ENCODE measurements at regions not wholly inside any gene's neighbourhood (a gene's known extent, or its start where the extent isn't known, plus 50 kb on each side); places are given as distances from the start of the nearest gene placed in this dataset.
A peak's percentile ranks its signal among the peaks of the same experiment; 100 is the strongest.
"Not testable (repeated sequence)": the region's sequence is repeated elsewhere in the genome, so short reads cannot be mapped to it uniquely, and the experiment has no call there.

DNA sequence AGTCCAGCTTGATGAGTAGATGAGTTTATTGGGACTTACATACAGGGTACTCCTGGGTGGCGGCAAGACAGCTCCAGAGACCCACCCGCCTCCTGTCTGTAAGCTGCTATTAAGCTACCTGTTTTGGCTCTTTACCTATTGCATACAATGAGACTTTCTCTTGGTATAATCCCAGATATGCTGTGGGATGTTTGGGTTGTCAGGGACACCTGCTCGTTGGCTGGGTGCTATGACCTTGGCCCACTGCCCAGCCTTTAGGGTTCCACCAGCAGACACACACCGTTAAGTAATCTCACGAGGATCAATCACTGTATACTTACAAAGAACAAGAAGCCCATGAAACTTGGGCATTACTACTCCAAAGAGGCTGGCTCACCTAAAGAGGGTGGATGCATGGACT, 116.4 kb downstream of the NPIPB5 start:
- no peak for DNase-seq

DNA sequence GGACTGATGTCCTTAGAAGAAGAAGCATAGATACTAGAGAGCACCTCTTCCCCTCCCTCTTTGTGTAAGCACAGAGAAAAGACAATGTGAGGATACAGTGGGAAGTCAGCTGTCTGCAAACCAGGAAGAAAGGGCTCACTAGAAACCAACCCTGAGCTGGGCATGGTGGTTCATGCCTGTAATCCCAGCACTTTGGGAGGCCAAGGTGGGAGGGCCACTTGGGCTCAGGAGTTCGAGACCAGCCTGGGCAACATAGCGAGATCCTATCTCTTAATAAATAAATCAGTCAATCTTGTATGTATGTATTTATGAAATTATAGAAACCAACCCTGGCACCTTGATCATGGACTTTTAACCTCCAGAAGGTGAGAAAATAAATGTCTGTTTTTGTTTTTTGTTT, 118.3 kb downstream of the NPIPB5 start:
- peak; percentile 26 for DNase-seq

DNA sequence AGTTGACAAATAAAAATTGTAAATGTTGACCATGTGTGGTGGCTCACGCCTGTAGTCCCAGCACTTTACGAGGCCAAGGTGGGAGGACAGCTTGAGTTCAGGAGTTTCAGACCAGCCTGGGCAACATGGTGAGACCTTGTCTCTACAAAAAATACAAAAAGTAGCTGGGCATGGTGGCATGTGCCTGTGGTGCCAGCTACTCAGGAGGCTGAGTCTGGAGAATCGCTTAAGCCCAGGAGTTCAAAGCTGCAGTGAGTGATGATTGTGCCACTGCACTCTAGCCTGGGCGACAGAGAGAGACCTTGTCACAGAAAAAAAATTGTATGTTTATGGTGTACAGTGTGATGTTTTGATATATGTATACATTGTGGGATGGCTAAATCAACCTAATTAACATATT, 119.6 kb downstream of the NPIPB5 start:
- peak; percentile 45 for DNase-seq

DNA sequence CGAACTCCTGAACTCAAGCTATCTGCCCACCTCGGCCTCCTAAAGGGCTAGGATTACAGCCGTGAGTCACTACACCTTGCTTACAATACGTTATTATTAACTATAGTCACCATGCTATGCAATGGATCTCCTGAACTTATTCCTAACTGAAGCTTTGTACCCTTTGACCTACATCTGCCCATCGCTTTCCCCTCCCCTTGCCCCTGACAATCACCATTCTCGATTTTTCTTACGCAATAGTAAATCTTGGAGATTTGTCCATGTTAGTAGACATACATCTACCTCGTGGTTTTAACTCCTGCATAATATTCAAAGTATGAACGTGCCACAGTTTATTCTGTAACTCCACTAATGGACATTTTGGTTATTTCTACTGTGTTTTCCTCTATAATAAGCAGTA, 120.6 kb downstream of the NPIPB5 start:
- peak; percentile 25 for DNase-seq

DNA sequence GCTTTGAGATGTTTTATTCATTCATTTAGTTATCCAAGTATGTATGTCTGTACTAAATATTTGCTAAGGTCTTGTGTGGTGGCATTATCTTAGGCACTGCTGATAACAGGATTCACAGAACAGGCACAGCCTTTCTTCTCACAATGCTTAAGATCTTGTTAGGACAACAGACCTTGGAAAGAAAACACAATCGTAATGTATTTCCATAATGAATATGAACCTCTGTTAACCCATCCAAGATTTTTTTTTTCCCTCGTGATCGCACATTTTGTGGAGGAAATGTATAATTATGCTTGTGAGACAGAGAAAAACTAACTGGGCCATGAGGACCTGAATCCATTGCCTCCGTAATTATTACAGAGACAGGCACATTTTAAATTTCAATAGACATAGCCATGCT, 121.9 kb downstream of the NPIPB5 start:
- no peak for DNase-seq

DNA sequence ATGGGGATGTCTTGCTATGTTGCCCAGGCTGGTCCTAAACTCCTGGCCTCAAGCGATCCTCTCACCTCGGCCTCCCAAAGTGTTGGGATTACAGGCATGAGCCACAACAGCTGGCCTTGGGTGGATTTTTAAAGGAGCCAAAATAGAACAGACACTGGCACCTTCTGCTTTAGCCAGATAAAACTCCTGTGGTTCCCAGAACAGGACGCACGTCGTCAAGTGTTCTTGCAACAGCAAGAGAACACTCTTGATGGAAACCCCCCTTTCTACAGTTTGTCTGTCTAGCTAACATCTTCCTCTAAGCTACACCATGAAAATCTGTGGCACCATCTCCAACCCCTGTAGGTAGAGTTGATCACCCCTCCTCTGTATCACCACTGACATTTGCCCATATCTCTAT, 122.6 kb downstream of the NPIPB5 start:
- peak; percentile 44 for DNase-seq

DNA sequence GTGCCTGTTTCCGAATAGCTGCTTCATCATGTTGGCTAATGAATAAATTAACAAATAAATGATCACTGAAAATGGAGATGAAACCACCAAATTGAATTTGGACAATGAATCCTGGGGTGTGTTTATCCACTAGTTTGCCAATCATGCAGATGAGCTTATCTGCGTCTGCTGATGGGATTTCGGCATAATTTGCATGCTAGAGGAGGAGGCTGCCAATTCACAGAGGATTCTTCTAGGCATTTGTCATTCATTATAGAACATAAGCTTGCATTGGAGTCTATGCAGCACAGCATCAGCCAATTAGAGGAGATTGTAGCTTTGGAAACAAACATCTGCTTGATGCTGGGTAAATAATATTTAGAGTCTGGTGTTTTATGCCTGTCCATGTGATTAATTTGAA, 123.1 kb downstream of the NPIPB5 start:
- DNase-seq, result no peak

DNA sequence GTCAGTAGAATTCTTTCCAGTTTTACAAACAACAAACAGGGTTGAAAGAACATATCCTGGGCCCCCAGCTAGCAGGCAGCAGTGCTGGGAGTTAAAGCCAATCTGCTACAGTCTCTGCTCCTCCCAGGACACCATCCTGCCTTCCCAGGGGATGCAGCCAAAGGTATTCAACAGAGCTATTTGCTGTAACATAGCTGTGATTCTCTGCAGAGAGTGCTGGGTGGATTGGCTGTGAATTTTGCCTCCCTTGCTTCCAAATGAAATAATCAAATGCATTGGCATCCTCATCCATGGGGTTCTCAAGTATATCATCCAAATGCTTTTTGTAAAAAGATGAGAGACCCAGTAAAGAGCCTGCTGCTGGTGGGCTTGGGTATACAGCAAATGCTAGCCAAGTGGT, 124.3 kb downstream of the NPIPB5 start:
- peak; percentile 55 for DNase-seq

DNA sequence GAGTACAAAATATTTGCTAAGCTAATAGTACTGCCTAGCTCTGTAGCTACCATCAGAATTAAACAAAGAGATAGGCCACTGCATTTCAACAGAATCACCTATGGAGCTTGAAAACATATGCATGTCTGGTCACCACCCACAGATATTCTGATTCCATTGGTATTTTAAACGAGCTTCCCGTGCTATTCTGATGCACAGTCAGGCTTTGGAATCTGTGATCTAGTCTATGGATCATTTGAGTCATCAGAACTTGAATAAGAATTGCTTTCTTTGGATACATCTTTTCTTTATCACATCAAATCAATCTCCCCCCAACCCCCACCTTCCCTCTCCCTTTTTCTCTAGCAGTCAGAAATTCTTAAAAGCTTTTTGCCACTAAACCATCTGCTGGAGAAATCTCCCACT, 124.7 kb downstream of the NPIPB5 start:
- DNase-seq, result peak; percentile 29

DNA sequence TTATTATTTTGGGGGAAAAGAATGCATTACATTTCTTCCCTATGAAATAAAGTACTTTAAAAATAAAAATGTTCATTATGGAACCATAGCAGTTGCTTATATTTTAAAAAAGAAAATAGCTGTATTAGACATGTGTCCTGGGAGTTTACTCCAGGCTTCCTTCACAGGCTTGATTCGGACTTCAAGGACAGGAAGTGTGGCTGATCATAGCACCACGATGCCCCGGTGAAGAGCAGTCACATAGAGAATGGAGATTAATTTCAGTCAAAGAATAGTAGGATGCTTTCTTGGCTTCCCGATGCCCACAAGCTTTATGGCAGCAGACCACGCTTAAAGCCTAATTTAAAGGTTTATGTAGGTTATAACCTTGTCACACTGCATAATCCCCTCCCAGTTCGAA, 125.1 kb downstream of the NPIPB5 start:
- no peak for DNase-seq

DNA sequence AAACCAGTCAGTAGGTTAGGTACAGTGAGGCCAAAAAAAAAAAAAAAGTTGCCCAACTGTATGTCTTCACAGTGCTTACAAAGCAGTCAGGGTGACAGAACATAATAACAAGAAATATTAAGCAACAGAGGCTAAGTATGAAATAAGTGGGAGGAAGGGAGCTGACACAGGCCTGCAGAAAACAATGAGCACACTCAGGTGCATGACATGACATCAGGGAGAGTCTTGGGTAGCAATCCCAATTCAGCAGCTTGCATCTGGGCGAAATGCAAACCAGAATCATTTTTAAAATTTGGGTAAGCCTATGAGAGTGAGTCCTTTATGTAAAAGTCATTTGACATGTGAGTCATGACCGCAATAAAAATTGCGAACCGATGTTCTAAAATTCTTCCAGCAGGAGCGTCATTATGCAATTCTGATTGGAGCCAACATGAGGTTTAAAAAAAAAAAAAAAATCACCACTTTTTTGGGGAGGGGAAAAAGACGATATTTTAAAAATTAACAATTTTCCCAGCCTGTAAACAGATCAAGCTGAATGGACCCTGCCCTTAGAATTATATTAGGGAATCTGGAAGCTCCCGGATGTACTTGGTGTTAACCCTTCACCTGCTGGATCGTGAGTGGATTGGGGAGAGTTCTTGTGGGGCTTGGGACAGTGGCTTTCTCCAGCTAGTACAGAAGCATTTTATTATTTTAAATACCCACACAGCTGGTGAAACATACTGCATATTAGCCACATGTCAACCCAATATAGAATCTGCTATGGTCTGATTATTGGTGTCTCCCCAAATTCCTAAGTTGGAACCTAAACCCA, 127.9 kb downstream of the NPIPB5 start:
- DNase-seq, result peak; percentile 32

DNA sequence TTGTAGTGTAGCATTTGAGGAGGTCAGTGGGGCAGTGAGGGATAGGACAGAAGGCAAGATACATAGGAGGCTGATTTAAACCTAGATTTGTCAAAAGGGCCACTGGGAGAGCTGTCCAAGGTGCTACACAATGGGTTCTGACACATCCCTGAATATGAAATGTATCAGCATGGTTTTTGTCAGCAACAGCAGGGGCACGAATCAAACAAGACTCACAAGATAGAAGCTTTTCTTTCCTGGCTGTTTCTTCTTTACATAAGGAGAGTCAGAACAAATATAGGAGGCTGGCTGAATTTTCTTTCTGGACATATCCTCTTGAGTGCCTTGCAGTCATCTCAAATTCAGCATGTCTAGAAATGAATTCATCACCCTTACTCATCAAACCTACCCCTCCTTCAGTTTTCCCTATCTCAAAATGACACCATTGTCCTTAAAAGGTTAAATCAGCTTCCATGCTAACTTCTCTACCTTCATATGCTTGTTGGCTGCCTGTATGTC, 130.5 kb downstream of the NPIPB5 start:
- DNase-seq, result peak; percentile 70

DNA sequence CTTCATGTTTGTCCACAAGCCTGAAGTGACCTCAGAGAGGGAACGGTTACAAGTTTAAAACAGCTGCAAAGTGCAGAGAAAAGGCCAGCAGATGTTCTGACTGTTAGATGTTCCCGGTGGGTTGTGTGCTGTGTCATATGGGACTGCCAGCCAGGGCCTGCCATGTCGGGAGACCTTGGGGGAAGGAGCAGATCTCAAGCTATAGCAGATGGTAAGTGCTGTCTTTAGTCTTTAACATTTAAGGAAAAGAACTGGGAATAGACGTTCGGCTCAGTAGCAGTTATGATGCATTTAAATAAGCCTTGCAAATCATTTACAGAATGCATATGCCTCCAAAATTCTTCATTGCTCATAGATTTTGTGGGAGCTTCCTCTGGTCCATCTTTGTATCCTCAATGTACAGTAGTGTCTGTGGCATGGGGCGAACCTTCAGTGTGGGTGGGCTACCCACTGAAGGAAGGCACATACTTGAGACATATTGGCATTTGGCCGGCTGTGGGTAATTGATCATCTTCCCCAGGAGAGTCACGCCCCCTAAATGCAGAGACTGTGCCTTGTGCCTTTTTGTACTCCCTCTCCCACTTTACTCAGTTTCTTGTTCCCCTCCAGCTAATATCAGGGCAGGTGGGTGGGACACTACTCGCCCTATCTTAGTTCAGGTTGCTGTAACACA, 131.9 kb downstream of the NPIPB5 start:
- no peak for DNase-seq

DNA sequence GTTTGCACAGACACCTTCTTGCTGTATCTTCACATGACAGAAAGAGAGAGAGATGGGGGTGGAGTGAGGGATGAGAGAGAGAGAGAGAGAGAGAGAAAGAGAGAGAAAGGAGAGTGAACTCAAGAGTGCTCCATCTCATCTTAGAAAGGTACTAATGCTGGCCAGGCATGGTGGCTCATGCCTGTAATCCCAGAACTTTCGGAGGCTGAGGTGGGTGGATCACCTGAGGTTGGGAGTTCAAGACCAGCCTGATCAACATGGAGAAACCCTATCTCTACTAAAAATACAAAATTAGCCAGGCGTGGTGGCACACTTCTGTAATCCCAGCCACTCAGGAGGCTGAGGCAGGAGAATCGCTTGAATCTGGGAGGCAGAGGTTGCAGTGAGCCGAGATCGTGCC, 132.5 kb downstream of the NPIPB5 start:
- not testable (repeated sequence) for DNase-seq

DNA sequence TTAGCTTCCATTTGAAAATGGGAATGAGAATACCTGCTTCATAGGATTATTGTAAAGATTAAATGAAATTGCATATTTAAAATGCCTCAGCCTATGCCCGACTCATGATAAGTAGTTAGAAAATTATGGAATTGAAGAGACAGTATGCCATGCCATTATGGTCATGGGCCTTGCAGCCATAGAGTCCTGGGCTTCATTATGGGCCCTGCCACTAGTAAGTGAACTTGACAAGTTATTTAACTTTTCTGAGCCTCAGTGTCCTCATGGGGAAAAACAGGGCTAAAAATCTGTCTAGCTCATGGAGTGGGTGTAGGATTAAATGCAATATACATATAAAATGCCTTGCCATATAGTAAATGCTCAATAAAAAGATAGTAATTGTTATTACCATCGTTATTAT, 133.2 kb downstream of the NPIPB5 start:
- DNase-seq, result no peak

DNA sequence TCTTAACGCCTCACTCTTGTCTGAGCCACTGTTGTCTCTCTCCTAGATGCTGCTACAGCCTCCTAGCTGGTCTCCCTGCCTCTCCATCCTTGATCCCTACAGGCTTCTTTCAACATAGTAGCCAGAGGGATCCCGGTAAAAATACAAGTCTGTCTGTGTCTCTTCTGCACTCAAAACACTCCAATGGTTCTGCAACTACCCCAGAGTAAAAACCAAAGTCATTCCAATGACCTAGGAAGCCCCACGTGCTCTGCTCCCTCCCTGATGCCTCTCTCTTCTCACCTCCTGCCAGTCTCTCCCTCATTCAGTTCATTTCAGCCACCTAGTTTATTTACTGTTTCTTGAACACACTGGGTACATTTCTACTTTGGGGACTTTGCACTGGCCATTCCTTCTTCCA, 135.2 kb downstream of the NPIPB5 start:
- DNase-seq, result no peak

DNA sequence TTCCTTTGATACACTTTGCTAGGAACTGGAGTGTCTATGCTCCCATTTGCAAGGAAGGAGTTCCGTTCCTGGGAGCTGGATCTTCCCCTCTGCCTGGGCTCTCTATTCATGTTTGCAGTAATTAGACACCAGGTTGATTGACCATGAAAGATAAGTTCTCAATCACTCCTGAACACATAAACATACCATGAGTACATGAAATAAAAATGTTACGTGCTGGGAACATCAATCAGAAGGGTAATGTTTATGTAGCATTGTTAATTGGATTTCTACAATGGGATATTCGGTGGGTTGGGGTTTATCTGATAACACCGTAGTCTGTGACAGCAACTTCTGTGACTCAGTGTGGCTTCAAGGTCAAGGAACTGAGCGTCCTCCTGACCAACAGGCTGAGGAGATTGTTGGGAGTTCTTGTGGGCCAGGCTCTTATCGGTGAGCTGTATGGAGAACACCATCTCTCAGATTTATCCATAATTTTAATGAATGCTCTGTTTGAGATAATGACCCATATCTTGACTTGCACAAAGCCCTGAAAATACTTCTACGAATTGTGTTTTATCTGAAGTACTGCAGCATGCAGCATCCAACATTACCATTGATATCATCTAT, 136.4 kb downstream of the NPIPB5 start:
- no peak for DNase-seq

DNA sequence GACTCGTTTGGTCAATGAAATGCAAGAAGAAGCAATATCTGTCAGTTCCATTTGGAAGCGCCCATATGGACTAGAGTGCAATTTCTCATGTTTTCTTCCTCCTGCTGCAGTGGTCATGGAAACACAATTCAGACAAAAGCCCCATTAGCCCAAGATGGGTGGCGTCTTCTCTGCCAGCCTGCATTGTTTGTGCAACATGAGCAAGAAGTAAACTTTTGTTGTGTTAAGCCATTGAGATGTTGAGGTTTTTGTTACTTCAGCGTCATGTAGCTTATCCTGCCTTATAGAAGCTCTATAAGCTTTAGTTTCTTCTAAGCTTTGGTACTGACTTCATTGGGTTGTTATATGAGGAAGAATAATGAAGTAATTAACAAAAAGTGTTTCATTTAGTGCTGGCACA, 137.4 kb downstream of the NPIPB5 start:
- no peak for DNase-seq

DNA sequence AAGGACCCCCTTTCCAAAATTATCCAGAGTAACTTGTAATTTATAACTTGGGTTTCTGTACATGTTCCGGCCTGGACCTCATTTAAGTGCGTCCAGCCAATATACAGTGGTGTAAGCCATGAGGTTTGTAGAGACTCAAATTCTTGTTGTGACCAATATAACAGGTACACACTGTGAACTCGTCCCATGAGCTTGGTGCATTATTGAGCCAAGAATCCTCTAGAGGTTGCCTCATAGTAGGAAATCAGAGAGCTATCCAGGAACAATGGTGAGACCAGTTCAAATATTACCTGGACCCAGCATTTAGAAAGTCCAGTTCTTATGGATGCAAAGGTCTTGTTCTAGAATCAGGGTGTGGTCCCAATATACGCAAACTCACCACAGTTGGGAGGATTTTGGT, 138.2 kb downstream of the NPIPB5 start:
- DNase-seq, result peak; percentile 43

DNA sequence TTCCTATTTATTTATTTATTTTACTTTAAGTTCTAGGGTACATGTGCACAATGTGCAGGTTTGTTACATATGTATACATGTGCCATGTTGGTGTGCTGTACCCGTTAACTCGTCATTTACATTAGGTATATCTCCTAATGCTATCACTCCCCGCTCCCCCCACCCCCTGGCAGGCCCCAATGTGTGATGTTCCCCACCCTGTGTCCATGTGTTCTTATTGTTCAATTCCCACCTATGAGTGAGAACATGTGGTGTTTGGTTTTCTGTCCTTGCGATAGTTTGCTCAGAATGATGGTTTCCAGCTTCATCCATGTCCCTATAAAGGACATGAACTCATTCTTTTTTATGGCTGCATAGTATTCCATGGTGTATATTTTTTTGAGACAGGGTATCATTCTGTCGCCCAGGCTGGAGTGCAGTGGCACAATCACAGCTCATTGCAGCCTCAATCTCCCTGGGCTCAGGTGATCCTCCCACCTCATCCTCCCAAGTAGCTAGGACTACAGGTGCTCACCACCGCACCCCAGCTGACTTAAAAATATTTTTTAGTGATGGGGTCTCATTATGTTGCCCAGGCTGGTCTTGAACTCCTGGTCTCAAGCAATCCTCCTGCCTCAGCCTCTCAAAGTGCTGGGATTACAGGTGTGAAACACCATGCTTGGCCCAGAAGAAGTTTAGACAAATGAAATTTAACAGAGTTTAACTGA, 140.6 kb downstream of the NPIPB5 start:
- not testable (repeated sequence) for DNase-seq

DNA sequence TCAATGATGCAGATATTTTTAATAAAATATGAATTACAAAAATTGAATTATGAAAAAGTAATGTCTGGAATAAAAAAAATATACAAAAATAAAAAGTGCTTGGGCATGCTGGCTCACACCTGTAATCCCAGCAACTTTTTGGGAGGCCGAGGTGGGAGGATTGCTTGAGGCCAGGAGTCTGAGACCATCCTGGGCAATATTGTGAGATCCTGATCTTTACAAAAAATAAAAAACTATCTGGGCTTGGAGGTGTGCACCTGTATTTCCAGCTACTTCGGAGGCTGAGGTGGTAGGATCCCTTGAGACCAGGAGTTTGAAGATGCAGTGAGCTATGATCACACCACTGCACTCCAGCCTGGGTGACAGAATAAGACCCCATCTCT, 141.8 kb downstream of the NPIPB5 start:
- peak; percentile 25 for DNase-seq

DNA sequence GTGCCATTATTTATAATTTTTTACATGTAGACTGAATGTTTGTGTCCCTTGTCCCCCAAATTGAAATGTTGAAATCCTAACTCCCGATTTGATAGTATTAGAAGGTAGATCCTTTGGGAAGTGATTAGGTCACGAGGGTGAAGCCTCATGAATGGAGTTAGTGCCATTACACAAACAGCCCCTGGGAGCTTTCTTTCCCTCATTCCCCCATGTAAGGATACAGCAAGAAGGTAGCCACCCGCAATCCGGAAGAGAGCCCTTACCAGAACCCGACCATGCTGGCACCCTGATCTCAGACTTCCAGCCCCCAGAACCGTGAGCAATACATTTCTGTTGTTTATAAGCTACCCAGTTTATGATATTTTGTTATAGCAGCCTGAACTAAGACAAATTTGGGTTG, 143.2 kb downstream of the NPIPB5 start:
- DNase-seq, result peak; percentile 28

DNA sequence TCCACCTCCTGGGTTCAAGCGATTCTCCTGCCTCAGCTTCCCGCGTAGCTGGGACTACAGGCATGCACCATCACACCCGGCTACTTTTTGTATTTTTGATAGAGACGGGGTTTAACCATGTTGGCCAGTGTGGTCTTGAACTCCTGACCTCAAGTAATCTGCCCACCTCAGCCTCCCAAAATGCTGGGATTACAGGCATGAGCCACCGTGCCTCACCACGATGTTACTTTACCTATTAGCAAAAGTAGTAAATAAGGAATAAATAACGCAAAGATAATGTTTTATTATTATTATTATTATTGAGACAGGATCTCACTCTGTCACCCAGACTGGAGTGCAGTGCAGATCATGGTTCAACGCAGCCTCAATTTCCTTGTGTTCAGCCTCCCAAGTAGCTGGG, 145.9 kb downstream of the NPIPB5 start:
- DNase-seq, result peak; percentile 37
